ENCODE measurements at regions not wholly inside any gene's neighbourhood (a gene's known extent, or its start where the extent isn't known, plus 50 kb on each side); places are given as distances from the start of the nearest gene placed in this dataset.

- TF ChIP-seq CTCF (IDR thresholded peaks at IDR 0.05): no peak
- no peak for TF ChIP-seq POLR2A (IDR thresholded peaks at IDR 0.05)
- no peak for TF ChIP-seq POLR2AphosphoS5 (IDR thresholded peaks at IDR 0.05)
Measured at GRCh38 chr1:239283216-239283615, 103.2 kb upstream of the CHRM3 start.
